SK-N-SH (cell line): ENCODE measurements at regions not wholly inside any gene's neighbourhood (a gene's known extent, or its start where the extent isn't known, plus 50 kb on each side); places are given as distances from the start of the nearest gene placed in this dataset.
"Not testable (repeated sequence)": the region's sequence is repeated elsewhere in the genome, so short reads cannot be mapped to it uniquely, and the experiment has no call there.

Source experiments
- CTCF ChIA-PET: fragments of 300-600, 350-600 bp; formaldehyde crosslinking; extraction: SDS; loops from one replicate; lab custom pipeline; 2021; lab: Yijun Ruan, JAX
- POLR2A ChIA-PET: fragments of 350-600 bp; sonication (Branson Sonifier 250); formaldehyde crosslinking; extraction: SDS; loops from one replicate; lab custom pipeline; 2020; ENCODE audit warnings: antibody characterized with exemption, inconsistent platforms; lab: Yijun Ruan, JAX
- DNase-seq: peaks from one replicate; pipeline ENCODE4 v3.0.0; 2012
- H2AFZ ChIP-seq: fragments of 200-600 bp; sonication (generic); 2 replicates; pipeline ENCODE4 v1.8.1; 2016; ENCODE audit warnings: antibody characterized with exemption, mild to moderate bottlenecking, low read depth
- H3F3A ChIP-seq: fragments of 200-600 bp; sonication (generic); replicated peaks from 2 replicates; pipeline ENCODE3; 2016; ENCODE audit warnings: antibody characterized with exemption, mild to moderate bottlenecking; ENCODE audit not compliant: insufficient read depth
- H3K27ac ChIP-seq, 2 experiments: fragments of 200-500 bp in 1 of 2; fragments of 200-600 bp in 1 of 2; sonication (Bioruptor generic) in 1 of 2; sonication (generic), shearing (Covaris generic) in 1 of 2; 2 replicates each; pipeline versions ENCODE4 v1.5.1 to v1.6.1; 2014 to 2016; ENCODE audit warnings: low read depth in 2 of 2, inconsistent platforms in 1 of 2, low read length in 1 of 2, mild to moderate bottlenecking in 1 of 2, mixed read lengths in 1 of 2
- H3K27me3 ChIP-seq: fragments of 200-600 bp; sonication (generic), shearing (Covaris generic); 2 replicates; pipeline ENCODE4 v1.6.1; 2016; ENCODE audit warnings: mixed run types; ENCODE audit not compliant: insufficient read depth
- H3K36me3 ChIP-seq, 2 experiments: fragments of 200-500 bp in 1 of 2; fragments of 200-600 bp in 1 of 2; sonication (Bioruptor generic) in 1 of 2; sonication (generic) in 1 of 2; replicated peaks in 1 of 2; 2 replicates each; pipeline versions ENCODE3 to v1.5.1; 2014 to 2016; ENCODE audit warnings: low read length in 1 of 2, mild to moderate bottlenecking in 1 of 2; ENCODE audit not compliant: insufficient read depth in 2 of 2, control insufficient read depth in 1 of 2
- H3K4me1 ChIP-seq, 2 experiments: fragments of 200-500 bp in 1 of 2; fragments of 200-600 bp in 1 of 2; sonication (Bioruptor generic) in 1 of 2; sonication (generic), shearing (Covaris generic) in 1 of 2; 2 replicates each; pipeline versions ENCODE4 v1.5.1 to v1.6.1; 2014 to 2016; ENCODE audit warnings: low read depth in 1 of 2, low read length in 1 of 2, mixed run types in 1 of 2; ENCODE audit not compliant: insufficient read depth in 2 of 2, control insufficient read depth in 1 of 2
- H3K4me2 ChIP-seq: fragments of 200-600 bp; sonication (generic), shearing (Covaris generic); 2 replicates; pipeline ENCODE4 v1.6.1; 2017; ENCODE audit warnings: mixed run types
- H3K4me3 ChIP-seq, 2 experiments: fragments of 200-500 bp in 1 of 2; fragments of 200-600 bp in 1 of 2; sonication (Bioruptor generic) in 1 of 2; sonication (generic), shearing (Covaris generic) in 1 of 2; 2 replicates each; pipeline versions ENCODE4 v1.5.1 to v1.8.1; 2014 to 2016; ENCODE audit warnings: low read depth in 2 of 2, inconsistent platforms in 1 of 2, low read length in 1 of 2, mild to moderate bottlenecking in 1 of 2, mixed read lengths in 1 of 2, moderate library complexity in 1 of 2
- H3K79me2 ChIP-seq: fragments of 200-600 bp; sonication (generic); 2 replicates; pipeline ENCODE4 v1.8.1; 2017; ENCODE audit warnings: mild to moderate bottlenecking; ENCODE audit not compliant: insufficient read depth
- H3K9ac ChIP-seq: fragments of 200-600 bp; sonication (generic); 2 replicates; pipeline ENCODE4 v1.6.1; 2017; ENCODE audit warnings: mixed run types
- H3K9me2 ChIP-seq: fragments of 200-600 bp; sonication (generic); 2 replicates; pipeline ENCODE4 v1.6.1; 2017; ENCODE audit warnings: mixed run types
- H3K9me3 ChIP-seq: fragments of 200-600 bp; sonication (generic); 2 replicates; pipeline ENCODE4 v1.6.1; 2017; ENCODE audit warnings: mixed run types, mild to moderate bottlenecking, moderate library complexity
- H4K20me1 ChIP-seq: fragments of 200-600 bp; sonication (generic); 2 replicates; pipeline ENCODE4 v1.6.1; 2017; ENCODE audit warnings: mild to moderate bottlenecking, mixed run types; ENCODE audit not compliant: insufficient read depth
- CHD2 ChIP-seq: fragments of 150-350 bp; IDR thresholded peaks from 2 replicates; pipeline ENCODE4 v1.6.1; 2018; ENCODE audit warnings: low read length; ENCODE audit not compliant: partially characterized antibody
- ELF1 ChIP-seq: IDR thresholded peaks from 2 replicates; pipeline ENCODE4 v1.4.0; 2012
- EP300 ChIP-seq, 2 experiments: IDR thresholded peaks; 2 replicates each; pipeline versions ENCODE4 v1.4.0 to v1.6.1; 2012; ENCODE audit warnings: borderline replicate concordance in 1 of 2, low read depth in 1 of 2, low read length in 1 of 2
- FOSL2 ChIP-seq: IDR thresholded peaks from 2 replicates; pipeline ENCODE4 v1.4.0; 2012; ENCODE audit warnings: low read depth, mild to moderate bottlenecking, moderate library complexity, borderline replicate concordance
- FOXJ3 ChIP-seq: sonication (generic); formaldehyde crosslinking; IDR thresholded peaks from 2 replicates; pipeline ENCODE4 v1.5.1; 2020; ENCODE audit warnings: mild to moderate bottlenecking, missing genetic modification reagents
- IRF3 ChIP-seq: fragments of 150-350 bp; IDR thresholded peaks from 2 replicates; pipeline ENCODE4 v1.6.1; 2016; ENCODE audit warnings: mild to moderate bottlenecking, low read depth, low read length
- MXI1 ChIP-seq: IDR thresholded peaks from 2 replicates; pipeline ENCODE4 v1.6.1; 2012; ENCODE audit warnings: mild to moderate bottlenecking, low read depth, low read length, improper control_type of control experiment
- NFIC ChIP-seq: IDR thresholded peaks from 2 replicates; pipeline ENCODE4 v1.4.0; 2012; ENCODE audit warnings: borderline replicate concordance
- PBX3 ChIP-seq: IDR thresholded peaks from 2 replicates; pipeline ENCODE4; 2012
- POLR2AphosphoS5 ChIP-seq: IDR thresholded peaks from 2 replicates; pipeline ENCODE4 v1.6.1; 2012; ENCODE audit warnings: low read depth, low read length
- RAD21 ChIP-seq: IDR thresholded peaks from 2 replicates; pipeline ENCODE4 v1.6.1; 2012; ENCODE audit warnings: mild to moderate bottlenecking, low read length
- REST ChIP-seq: IDR thresholded peaks from 2 replicates; pipeline ENCODE4 v1.6.1; 2012; ENCODE audit warnings: mild to moderate bottlenecking, low read depth, low read length, moderate library complexity
- RFX5 ChIP-seq: IDR thresholded peaks from 2 replicates; pipeline ENCODE4 v1.6.1; 2012; ENCODE audit warnings: mild to moderate bottlenecking, improper control_type of control experiment, low read length
- SMC3 ChIP-seq: IDR thresholded peaks from 2 replicates; pipeline ENCODE4 v1.6.1; 2012; ENCODE audit warnings: low read depth, low read length, improper control_type of control experiment
- TAF1 ChIP-seq: IDR thresholded peaks from 2 replicates; pipeline ENCODE4 v1.6.1; 2012; ENCODE audit warnings: low read depth, mild to moderate bottlenecking, low read length, moderate library complexity, borderline replicate concordance
- TCF12 ChIP-seq: IDR thresholded peaks from 2 replicates; pipeline ENCODE4 v1.4.0; 2012
- USF2 ChIP-seq: fragments of 150-350 bp; IDR thresholded peaks from 2 replicates; pipeline ENCODE4 v1.6.1; 2017; ENCODE audit warnings: antibody characterized with exemption, low read length, low read depth, borderline replicate concordance
- WGBS: methylation state at CpG from one replicate; pipeline ENCODE4 v1.1.6; 2017; ENCODE audit warnings: low lambda C conversion rate; 5-methylcytosine and 5-hydroxymethylcytosine counted together

GRCh38 chr6:51120016-51120415 is 301.3 kb downstream of the TFAP2B start:
- H3K36me3 ChIP-seq, result no peaks in the 10 kb centered on the region
- TF ChIP-seq USF2 (no peak), TCF12 (no peak), FOSL2 (no peak), POLR2AphosphoS5 (no peak), FOXJ3 (no peak), EP300 (IDR thresholded peaks at IDR 0.05; ENCODE audit: borderline replicate concordance in 1 of 2, low read depth in 1 of 2, low read length in 1 of 2) (no peak), ELF1 (no peak), RFX5 (no peak), SMC3 (no peak), MXI1 (no peak), PBX3 (no peak)
- TF ChIP-seq, all 33 proteins: peak for 0
- ChIA-PET POLR2A (no interaction called here), CTCF (no interaction called here)
- H3K4me1 ChIP-seq, result peaks cover 0 to 10% of the 10 kb centered on the region in 2 experiments; a peak in 1 of 4 replicates
- H3F3A ChIP-seq, result no peaks in the 10 kb centered on the region
- no peak for DNase-seq
- no peak overlapping the region for H3K27ac ChIP-seq
- H3K79me2 ChIP-seq, result no peaks in the 10 kb centered on the region
- H3K9me2 ChIP-seq, result no peaks in the 10 kb centered on the region
- no peak overlapping the region for H2AFZ ChIP-seq
- 51% methylated on average over 3 of the region's 3 CpGs for WGBS
- H4K20me1 ChIP-seq, result no peaks in the 10 kb centered on the region
- H3K27me3 ChIP-seq, result no peaks in the 10 kb centered on the region
- no peak overlapping the region for H3K4me3 ChIP-seq
- no peak overlapping the region for H3K4me2 ChIP-seq
- no peaks in the 10 kb centered on the region for H3K9me3 ChIP-seq
- H3K9ac ChIP-seq, result no peak overlapping the region

- H2AFZ ChIP-seq, H3K36me3 ChIP-seq, H3K27ac ChIP-seq, H4K20me1 ChIP-seq, H3F3A ChIP-seq, H3K4me1 ChIP-seq, H3K9ac ChIP-seq, H3K4me2 ChIP-seq, H3K9me2 ChIP-seq, H3K4me3 ChIP-seq, CTCF ChIA-PET, POLR2A ChIA-PET, H3K79me2 ChIP-seq, H3K27me3 ChIP-seq, DNase-seq, H3K9me3 ChIP-seq: not testable (repeated sequence)
- WGBS, result 54% methylated on average over 17 of the region's 22 CpGs
Measured at GRCh38 chr6:51121380-51121976, 302.8 kb downstream of the TFAP2B start.

GRCh38 chr6:51129043-51129442 is 310.4 kb downstream of the TFAP2B start:
- Histone ChIP-seq H3K4me3 (no peak overlapping the region), H3K79me2 (no peaks in the 10 kb centered on the region), H4K20me1 (no peaks in the 10 kb centered on the region), H3K4me2 (no peak overlapping the region), H3K27me3 (no peaks in the 10 kb centered on the region), H3F3A (no peaks in the 10 kb centered on the region), H3K4me1 (no peaks in the 10 kb centered on the region), H3K36me3 (no peaks in the 10 kb centered on the region), H3K9me2 (no peaks in the 10 kb centered on the region), H2AFZ (no peak overlapping the region), H3K9ac (no peak overlapping the region), H3K9me3 (no peaks in the 10 kb centered on the region), H3K27ac (no peak overlapping the region)
- DNase-seq, result no peak
- ChIA-PET CTCF (interaction anchor here (1.2 kb wide), 1 partner anchor 20 kb away, joined by 3 read pairs; no protein-coding TSS in a partner anchor), POLR2A (no interaction called here)
- TF ChIP-seq TCF12 (no peak), FOXJ3 (no peak), REST (no peak), IRF3 (no peak), TAF1 (no peak), RAD21 (no peak), NFIC (no peak), CHD2 (no peak)
